RWPE2 (cell line): ENCODE measurements at regions not wholly inside any gene's neighbourhood (a gene's known extent, or its start where the extent isn't known, plus 50 kb on each side); places are given as distances from the start of the nearest gene placed in this dataset.

Experiments
- ATAC-seq: fragments of 200-7000 bp; cut with Tn5 transposase; 3 replicates; pipeline ENCODE4 v1.9.1; 2021; ENCODE audit warnings: low read depth
- DNase-seq: peaks from one replicate; pipeline ENCODE4 v3.0.0-alpha.2; 2020; ENCODE audit warnings: low spot score
- H3K27ac ChIP-seq: fragments of 450-650 bp; 2 replicates; pipeline ENCODE4 v1.5.1; 2017; ENCODE audit warnings: mild to moderate bottlenecking; ENCODE audit not compliant: poor library complexity, severe bottlenecking
- H3K27me3 ChIP-seq: fragments of 250-450 bp; sonication (Bioruptor Pico); 2 replicates; pipeline ENCODE4 v1.5.1; 2021; ENCODE audit warnings: mild to moderate bottlenecking, moderate library complexity; ENCODE audit not compliant: insufficient read depth, poor library complexity, severe bottlenecking
- H3K36me3 ChIP-seq: fragments of 250-450 bp; sonication (Bioruptor Pico); 2 replicates; pipeline ENCODE4 v1.5.1; 2020; ENCODE audit warnings: low read depth, mild to moderate bottlenecking, moderate library complexity
- H3K4me1 ChIP-seq: fragments of 250-450 bp; sonication (Bioruptor Pico); 2 replicates; pipeline ENCODE4 v1.5.1; 2021; ENCODE audit warnings: mild to moderate bottlenecking, moderate library complexity; ENCODE audit not compliant: insufficient read depth, poor library complexity, severe bottlenecking
- H3K4me3 ChIP-seq: fragments of 250-450 bp; sonication (Bioruptor Pico); 2 replicates; pipeline ENCODE4 v1.5.1; 2021; ENCODE audit warnings: mild to moderate bottlenecking, moderate library complexity; ENCODE audit not compliant: severe bottlenecking
- H3K9me3 ChIP-seq: fragments of 250-450 bp; sonication (Bioruptor Pico); 2 replicates; pipeline ENCODE4 v1.5.1; 2021; ENCODE audit warnings: mild to moderate bottlenecking, moderate library complexity; ENCODE audit not compliant: severe bottlenecking
- CTCF ChIP-seq: fragments of 450-650 bp; IDR thresholded peaks from one replicate; pipeline ENCODE4 v1.5.1; 2017; ENCODE audit warnings: mild to moderate bottlenecking, moderate library complexity; ENCODE audit not compliant: poor library complexity, severe bottlenecking

GRCh38 chr7:94740509-94740908 lies 84.6 kb upstream of the SGCE start:
- Histone ChIP-seq H3K9me3 (no peaks in the 10 kb centered on the region), H3K27ac (no peak overlapping the region), H3K4me1 (no peaks in the 10 kb centered on the region), H3K36me3 (no peaks in the 10 kb centered on the region), H3K27me3 (no peaks in the 10 kb centered on the region), H3K4me3 (no peak overlapping the region)
- TF ChIP-seq CTCF = no peak
- DNase-seq (no peak), ATAC-seq (no peak)

GRCh38 chr7:94741179-94741578 lies 85.2 kb upstream of the SGCE start:
- DNase-seq (no peak), ATAC-seq (no peak; the same call in 2 of the 3 replicates)
- H3K27ac ChIP-seq = no peak overlapping the region
- H3K9me3 ChIP-seq = no peaks in the 10 kb centered on the region
- H3K4me3 ChIP-seq = no peak overlapping the region
- no peaks in the 10 kb centered on the region for H3K4me1 ChIP-seq
- H3K27me3 ChIP-seq = no peaks in the 10 kb centered on the region
- no peak for TF ChIP-seq CTCF
- no peaks in the 10 kb centered on the region for H3K36me3 ChIP-seq

- DNase-seq (no peak), ATAC-seq (no peak)
- H3K27ac ChIP-seq = no peak overlapping the region
- no peaks in the 10 kb centered on the region for H3K36me3 ChIP-seq
- TF ChIP-seq CTCF = no peak
- H3K4me3 ChIP-seq = no peak overlapping the region
- H3K9me3 ChIP-seq = no peaks in the 10 kb centered on the region
- no peaks in the 10 kb centered on the region for H3K4me1 ChIP-seq
- no peaks in the 10 kb centered on the region for H3K27me3 ChIP-seq
These were observed 92.4 kb upstream of the SGCE start for GRCh38 chr7:94748376-94748775.

- DNase-seq = no peak
- Histone ChIP-seq H3K4me1 (no peaks in the 10 kb centered on the region), H3K9me3 (no peaks in the 10 kb centered on the region), H3K36me3 (no peaks in the 10 kb centered on the region), H3K27me3 (no peaks in the 10 kb centered on the region), H3K27ac (no peak overlapping the region), H3K4me3 (no peak overlapping the region)
- no peak for TF ChIP-seq CTCF
- no peak for ATAC-seq
These were observed 104.6 kb upstream of the SGCE start for GRCh38 chr7:94760446-94761100.

GRCh38 chr7:94761451-94761850 lies 105.5 kb upstream of the SGCE start:
- no peaks in the 10 kb centered on the region for H3K9me3 ChIP-seq
- DNase-seq (no peak), ATAC-seq (no peak)
- H3K27me3 ChIP-seq = no peaks in the 10 kb centered on the region
- H3K4me3 ChIP-seq = no peak overlapping the region
- no peak for TF ChIP-seq CTCF
- no peak overlapping the region for H3K27ac ChIP-seq
- no peaks in the 10 kb centered on the region for H3K36me3 ChIP-seq
- no peaks in the 10 kb centered on the region for H3K4me1 ChIP-seq
